Activated CD8-positive, alpha-beta T cell treated with anti-CD3 and anti-CD28 coated beads for 36 hours (primary cell): ENCODE measurements at regions not wholly inside any gene's neighbourhood (a gene's known extent, or its start where the extent isn't known, plus 50 kb on each side); places are given as distances from the start of the nearest gene placed in this dataset.

Experiments used
- ATAC-seq: fragments of 200-7000 bp; cut with Tn5 transposase; one replicate; pipeline ENCODE4 v1.10.0; 2021; ENCODE audit warnings: mild to moderate bottlenecking, moderate library complexity
- CTCF ChIA-PET: fragments of 350-600 bp; sonication (Branson Sonifier 250); formaldehyde crosslinking; loops from one replicate; lab custom pipeline; 2021; ENCODE audit warnings: antibody characterized with exemption; lab: Charles Lee
- POLR2A ChIA-PET: fragments of 350-600 bp; sonication (Branson Sonifier 250); formaldehyde crosslinking; loops from one replicate; lab custom pipeline; 2021; ENCODE audit warnings: antibody characterized with exemption; lab: Charles Lee
- DNase-seq: peaks from one replicate; pipeline ENCODE4 v3.0.0-alpha.2; 2020
- H3K27ac Mint-ChIP-seq: one replicate; pipeline ENCODE4 v1.8.0; 2021; ENCODE audit warnings: mild to moderate bottlenecking, mixed read lengths
- H3K27me3 Mint-ChIP-seq: one replicate; pipeline ENCODE4 v1.8.0; 2021; ENCODE audit warnings: mixed read lengths
- H3K36me3 Mint-ChIP-seq: one replicate; pipeline ENCODE4 v1.8.0; 2021; ENCODE audit warnings: low read depth, mixed read lengths
- H3K4me1 Mint-ChIP-seq: one replicate; pipeline ENCODE4 v1.8.0; 2021; ENCODE audit warnings: low read depth, mixed read lengths
- H3K4me3 Mint-ChIP-seq: one replicate; pipeline ENCODE4 v1.8.0; 2021; ENCODE audit warnings: mild to moderate bottlenecking, moderate library complexity, mixed read lengths
- H3K9me3 Mint-ChIP-seq: one replicate; pipeline ENCODE4 v1.8.0; 2021; ENCODE audit warnings: mixed read lengths
- intact Hi-C: fragments of 100-400 bp; cut with micrococcal nuclease; formaldehyde crosslinking; loops from one replicate; pipeline ENCODE4 v1.10.0; 2022
- TF ChIP-seq, protein P1 (sequence below): fragments of 200-600 bp; IDR thresholded peaks from one replicate; pipeline ENCODE4 v1.8.0; 2022; ENCODE audit warnings: antibody characterized with exemption, mild to moderate bottlenecking

DNA sequence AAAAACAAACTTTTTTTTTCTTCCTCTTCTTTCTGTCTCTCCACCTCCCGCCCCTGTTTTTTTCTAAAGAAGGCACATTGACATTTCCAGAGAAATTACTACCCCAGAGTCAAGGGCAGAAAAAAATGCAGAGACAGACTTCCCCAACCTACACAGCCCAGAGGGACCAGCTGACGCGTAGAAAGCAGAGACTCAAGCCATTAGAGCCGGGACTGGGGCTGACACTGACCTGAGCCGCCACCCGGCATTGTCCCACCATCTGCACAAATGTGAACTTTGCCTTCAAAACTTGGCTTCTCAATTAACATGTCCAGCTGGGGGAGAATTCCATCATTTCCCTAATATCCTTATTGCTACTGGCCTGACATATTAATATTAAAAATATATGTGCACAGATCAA lies 385.6 kb downstream of the NR2F2 start:
- Mint-ChIP-seq H3K36me3 (no peaks in the 10 kb centered on the region), H3K9me3 (no peaks in the 10 kb centered on the region), H3K27ac (no peak overlapping the region), H3K4me1 (no peaks in the 10 kb centered on the region), H3K27me3 (peaks cover 2% of the 10 kb centered on the region), H3K4me3 (no peak overlapping the region)
- DNase-seq: no peak
- ChIA-PET CTCF (interaction anchor here (1.3 kb wide), 1 partner anchor 18 kb away, joined by 3 read pairs; no protein-coding TSS in a partner anchor), POLR2A (no interaction called here)
- TF ChIP-seq, protein P1, sequence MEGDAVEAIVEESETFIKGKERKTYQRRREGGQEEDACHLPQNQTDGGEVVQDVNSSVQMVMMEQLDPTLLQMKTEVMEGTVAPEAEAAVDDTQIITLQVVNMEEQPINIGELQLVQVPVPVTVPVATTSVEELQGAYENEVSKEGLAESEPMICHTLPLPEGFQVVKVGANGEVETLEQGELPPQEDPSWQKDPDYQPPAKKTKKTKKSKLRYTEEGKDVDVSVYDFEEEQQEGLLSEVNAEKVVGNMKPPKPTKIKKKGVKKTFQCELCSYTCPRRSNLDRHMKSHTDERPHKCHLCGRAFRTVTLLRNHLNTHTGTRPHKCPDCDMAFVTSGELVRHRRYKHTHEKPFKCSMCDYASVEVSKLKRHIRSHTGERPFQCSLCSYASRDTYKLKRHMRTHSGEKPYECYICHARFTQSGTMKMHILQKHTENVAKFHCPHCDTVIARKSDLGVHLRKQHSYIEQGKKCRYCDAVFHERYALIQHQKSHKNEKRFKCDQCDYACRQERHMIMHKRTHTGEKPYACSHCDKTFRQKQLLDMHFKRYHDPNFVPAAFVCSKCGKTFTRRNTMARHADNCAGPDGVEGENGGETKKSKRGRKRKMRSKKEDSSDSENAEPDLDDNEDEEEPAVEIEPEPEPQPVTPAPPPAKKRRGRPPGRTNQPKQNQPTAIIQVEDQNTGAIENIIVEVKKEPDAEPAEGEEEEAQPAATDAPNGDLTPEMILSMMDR: no peak
- no peak for ATAC-seq
- intact Hi-C loops: no loop called here

DNA sequence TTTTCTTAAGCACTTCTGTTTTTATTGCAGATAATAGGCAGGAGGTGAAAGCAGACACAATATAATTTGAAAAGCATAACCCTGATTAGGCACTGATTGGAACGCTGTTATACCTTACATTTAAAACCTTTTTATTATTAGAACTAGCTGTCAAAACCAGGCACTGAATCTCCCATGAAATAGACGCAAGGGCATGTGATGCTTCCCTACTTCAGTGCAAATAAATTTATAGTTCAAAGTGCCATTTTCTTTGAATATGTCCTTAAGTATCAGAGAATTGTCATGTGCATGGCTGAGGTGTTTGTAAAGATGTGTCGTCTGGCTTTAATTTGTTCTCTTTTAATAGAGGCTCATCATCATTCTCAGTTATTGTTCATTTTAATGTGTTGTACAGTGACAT lies 386.0 kb downstream of the NR2F2 start:
- Mint-ChIP-seq H3K27ac (no peak overlapping the region), H3K4me1 (no peaks in the 10 kb centered on the region), H3K27me3 (peaks cover 2% of the 10 kb centered on the region), H3K4me3 (no peak overlapping the region), H3K9me3 (no peaks in the 10 kb centered on the region), H3K36me3 (no peaks in the 10 kb centered on the region)
- no peak for ATAC-seq
- DNase-seq: no peak
- ChIA-PET POLR2A (no interaction called here), CTCF (no interaction called here)
- intact Hi-C loops: no loop called here
- TF ChIP-seq, protein P1: no peak

DNA sequence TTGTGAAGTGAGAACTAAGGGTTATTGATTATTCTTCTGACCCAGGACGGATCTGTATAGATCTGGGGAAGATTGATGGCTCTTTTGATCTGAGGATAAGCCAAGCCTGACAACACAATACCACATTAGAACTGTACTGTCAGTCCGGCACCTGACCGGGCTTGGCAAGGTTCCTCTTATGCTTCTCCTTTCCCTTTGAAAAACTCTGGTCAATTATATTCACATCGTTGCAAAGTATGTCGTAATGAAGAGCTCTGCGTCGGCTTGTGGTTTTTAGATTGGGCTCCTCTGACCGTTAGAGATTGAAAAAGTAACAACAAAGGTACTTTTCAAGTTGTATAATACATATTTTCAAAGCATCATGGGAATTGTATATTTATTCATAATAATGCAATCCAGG lies 389.8 kb downstream of the NR2F2 start:
- CTCF ChIA-PET: no interaction called here
- Mint-ChIP-seq H3K4me3 (no peak overlapping the region), H3K9me3 (no peaks in the 10 kb centered on the region), H3K4me1 (no peaks in the 10 kb centered on the region), H3K27me3 (peaks cover 2% of the 10 kb centered on the region), H3K36me3 (no peaks in the 10 kb centered on the region), H3K27ac (no peak overlapping the region)
- no peak for ATAC-seq
- POLR2A ChIA-PET: no interaction called here
- intact Hi-C loops: no loop called here
- no peak for DNase-seq
- TF ChIP-seq, protein P1: no peak

DNA sequence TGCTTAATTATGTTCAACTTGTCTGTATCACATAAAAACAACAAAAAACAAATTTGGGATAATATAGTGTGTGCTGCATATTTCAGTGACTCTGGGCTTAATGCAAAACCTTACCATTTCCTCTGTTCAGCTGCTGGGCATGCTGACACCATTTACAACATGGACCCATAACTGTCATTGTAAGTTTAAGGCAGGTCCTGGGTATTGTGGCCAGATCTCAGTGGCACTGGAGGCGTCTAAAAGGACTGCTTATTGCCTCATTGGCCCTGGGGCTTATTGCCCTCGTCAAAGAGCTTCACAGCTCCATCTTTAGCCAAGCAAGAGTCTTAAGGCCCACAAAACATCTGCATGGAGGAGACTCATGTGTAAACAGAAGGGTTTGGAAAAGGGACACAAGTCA lies 390.2 kb downstream of the NR2F2 start:
- no peaks in the 10 kb centered on the region for H3K4me1 Mint-ChIP-seq
- peaks cover 2% of the 10 kb centered on the region for H3K27me3 Mint-ChIP-seq
- H3K36me3 Mint-ChIP-seq: no peaks in the 10 kb centered on the region
- ChIA-PET POLR2A (no interaction called here), CTCF (no interaction called here)
- DNase-seq: no peak
- no peaks in the 10 kb centered on the region for H3K9me3 Mint-ChIP-seq
- TF ChIP-seq, protein P1: no peak
- H3K4me3 Mint-ChIP-seq: no peak overlapping the region
- intact Hi-C loops: no loop called here
- H3K27ac Mint-ChIP-seq: no peak overlapping the region
- no peak for ATAC-seq

DNA sequence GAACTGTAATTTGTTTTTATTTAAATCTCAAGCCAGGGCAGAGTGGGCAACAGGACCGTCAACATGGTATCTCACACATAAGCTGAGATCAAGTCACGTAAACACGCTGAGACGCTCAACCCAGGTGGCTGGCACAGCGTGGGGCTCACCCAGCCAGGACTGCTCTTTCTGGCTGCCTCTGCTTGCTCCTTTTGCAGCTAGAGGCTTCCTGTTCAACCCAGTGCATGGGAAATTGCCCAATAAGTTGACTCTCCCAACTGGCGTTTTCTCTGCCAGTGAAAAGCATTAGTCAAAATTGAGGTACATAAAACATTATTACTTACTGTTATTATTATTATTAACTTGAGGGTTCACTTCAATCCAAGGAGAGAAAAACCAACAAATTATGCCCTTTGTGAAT lies 398.1 kb downstream of the NR2F2 start:
- TF ChIP-seq, protein P1: no peak
- DNase-seq (no peak), ATAC-seq (no peak)
- no peaks in the 10 kb centered on the region for H3K9me3 Mint-ChIP-seq
- H3K27ac Mint-ChIP-seq: no peak overlapping the region
- ChIA-PET POLR2A (no interaction called here), CTCF (interaction anchor here (0.6 kb wide), 1 partner anchor 551 kb away, joined by 3 read pairs; no protein-coding TSS in a partner anchor)
- H3K4me3 Mint-ChIP-seq: no peak overlapping the region
- intact Hi-C loops: no loop called here
- H3K4me1 Mint-ChIP-seq: no peaks in the 10 kb centered on the region
- no peaks in the 10 kb centered on the region for H3K36me3 Mint-ChIP-seq
- no peaks in the 10 kb centered on the region for H3K27me3 Mint-ChIP-seq
